LNCAP (cell line): ENCODE measurements at regions not wholly inside any gene's neighbourhood (a gene's known extent, or its start where the extent isn't known, plus 50 kb on each side); places are given as distances from the start of the nearest gene placed in this dataset.

Experiments
- TF ChIP-seq, protein P1 (sequence below): fragments of 450-650 bp; IDR thresholded peaks from 2 replicates; pipeline ENCODE4 v1.5.1; 2017; ENCODE audit warnings: mild to moderate bottlenecking

DNA sequence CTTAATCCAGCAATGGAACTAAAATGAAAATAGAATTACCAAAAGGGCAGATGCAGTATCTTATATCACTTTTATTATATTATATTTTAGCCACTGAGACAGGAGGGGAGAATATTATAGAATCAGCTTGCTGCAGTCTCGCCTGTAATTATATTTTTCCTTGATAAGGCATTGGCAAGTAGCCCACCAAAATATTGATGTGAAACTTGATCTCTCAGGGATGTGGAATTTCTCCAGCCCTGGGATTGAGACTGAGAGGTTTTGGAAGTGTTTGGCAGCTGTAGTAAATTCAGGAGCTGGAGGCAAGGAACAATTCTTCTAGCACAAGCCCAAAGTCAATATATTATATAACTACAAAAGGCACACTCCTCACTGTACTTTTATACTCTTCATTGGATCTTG, 142.1 kb upstream of the ADAMTSL1 start:
- TF ChIP-seq, protein P1, sequence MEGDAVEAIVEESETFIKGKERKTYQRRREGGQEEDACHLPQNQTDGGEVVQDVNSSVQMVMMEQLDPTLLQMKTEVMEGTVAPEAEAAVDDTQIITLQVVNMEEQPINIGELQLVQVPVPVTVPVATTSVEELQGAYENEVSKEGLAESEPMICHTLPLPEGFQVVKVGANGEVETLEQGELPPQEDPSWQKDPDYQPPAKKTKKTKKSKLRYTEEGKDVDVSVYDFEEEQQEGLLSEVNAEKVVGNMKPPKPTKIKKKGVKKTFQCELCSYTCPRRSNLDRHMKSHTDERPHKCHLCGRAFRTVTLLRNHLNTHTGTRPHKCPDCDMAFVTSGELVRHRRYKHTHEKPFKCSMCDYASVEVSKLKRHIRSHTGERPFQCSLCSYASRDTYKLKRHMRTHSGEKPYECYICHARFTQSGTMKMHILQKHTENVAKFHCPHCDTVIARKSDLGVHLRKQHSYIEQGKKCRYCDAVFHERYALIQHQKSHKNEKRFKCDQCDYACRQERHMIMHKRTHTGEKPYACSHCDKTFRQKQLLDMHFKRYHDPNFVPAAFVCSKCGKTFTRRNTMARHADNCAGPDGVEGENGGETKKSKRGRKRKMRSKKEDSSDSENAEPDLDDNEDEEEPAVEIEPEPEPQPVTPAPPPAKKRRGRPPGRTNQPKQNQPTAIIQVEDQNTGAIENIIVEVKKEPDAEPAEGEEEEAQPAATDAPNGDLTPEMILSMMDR: no peak

DNA sequence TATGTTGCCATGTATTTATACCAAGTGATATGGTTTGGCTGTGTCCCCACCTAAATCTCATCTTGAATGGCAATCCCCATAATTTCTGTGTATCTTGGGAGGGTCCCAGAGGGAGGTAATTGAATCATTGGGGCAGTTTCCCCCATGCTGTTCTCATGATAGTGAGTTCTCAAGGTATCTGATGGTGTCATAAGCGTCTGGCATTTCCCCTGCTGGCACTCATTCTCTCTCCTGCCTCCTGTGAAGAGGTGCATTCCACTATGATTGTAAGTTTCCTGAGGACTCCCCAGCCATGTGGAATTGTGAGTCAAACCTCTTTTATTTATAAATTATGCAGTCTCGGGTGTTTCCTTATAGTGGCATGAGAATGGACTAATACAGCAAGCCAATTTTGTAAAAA, 140.8 kb upstream of the ADAMTSL1 start:
- TF ChIP-seq, protein P1: no peak

DNA sequence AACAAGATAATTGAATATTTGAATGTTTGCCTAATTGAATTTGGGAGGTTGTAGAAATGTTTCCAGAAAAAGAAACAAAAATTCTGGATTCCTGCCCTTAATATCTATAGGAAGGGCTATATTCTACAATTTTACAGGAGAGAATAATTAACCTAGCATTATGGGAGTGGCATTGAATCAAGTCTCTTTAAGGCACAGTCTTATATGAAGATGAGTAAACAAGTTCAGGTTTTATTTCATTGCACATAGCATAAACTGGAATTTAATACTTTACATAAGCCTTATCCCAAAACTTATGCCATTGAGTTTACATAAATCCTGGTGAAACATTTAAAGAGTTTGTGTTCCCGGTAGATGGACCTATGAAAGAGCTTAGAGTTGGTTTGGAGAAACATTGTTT, 138.1 kb upstream of the ADAMTSL1 start:
- TF ChIP-seq, protein P1: no peak

DNA sequence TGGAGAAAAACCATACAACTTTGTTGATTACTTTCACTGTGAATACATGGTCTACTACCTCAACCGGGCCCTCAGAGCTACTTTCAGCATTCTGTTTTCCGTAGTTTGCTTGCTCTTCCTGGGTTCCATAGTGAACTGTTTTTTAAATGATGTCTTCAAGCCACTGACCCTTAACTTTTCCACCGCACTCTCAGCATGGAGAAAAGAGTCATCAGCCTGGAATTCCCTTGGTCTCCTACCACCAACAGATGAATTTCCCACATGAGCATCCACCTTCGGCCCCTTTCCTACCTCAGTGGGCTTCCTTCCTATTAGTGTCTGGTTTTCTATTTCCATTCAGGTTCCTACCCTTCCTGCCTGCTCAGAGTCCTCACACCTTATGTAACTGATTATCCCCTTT, 135.9 kb upstream of the ADAMTSL1 start:
- TF ChIP-seq, protein P1: no peak

DNA sequence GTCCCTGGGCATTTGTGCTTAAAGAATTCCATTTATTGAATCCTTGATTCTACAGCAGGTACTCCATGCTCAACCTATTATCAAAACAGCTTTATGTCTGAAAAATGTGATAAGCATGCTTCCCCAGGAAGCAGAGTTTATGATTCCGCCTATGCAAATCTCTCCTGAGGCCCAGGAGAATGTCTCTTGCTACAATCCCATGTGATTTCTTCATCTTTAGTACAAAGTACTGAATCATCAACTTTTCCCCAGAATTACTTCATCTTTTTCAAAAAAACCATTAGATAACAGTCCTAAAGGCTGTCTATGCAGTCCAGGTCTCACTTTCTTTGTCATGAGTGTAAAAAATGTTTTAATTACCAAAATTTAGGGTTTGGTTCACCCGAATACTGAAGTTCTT, 130.2 kb upstream of the ADAMTSL1 start:
- TF ChIP-seq, protein P1: no peak

DNA sequence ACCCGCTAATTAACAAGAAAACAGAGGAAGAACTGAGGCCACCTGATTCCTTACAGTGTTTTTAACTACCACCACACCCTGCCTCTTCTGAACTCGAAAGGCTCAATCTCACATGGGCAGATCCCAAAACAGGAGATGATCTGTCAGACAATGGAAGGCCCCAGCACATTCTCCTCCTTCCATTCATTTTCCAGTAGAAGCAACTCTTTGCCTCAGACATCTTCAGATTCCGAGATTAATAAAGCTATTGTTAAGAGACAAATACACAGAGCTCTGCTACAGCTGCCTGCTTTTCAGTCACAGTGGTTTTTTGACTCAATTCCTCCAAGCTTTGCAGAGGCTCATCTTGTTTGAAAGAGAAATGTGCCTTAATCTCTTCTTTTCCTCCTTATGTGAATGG, 127.2 kb upstream of the ADAMTSL1 start:
- TF ChIP-seq, protein P1: no peak

DNA sequence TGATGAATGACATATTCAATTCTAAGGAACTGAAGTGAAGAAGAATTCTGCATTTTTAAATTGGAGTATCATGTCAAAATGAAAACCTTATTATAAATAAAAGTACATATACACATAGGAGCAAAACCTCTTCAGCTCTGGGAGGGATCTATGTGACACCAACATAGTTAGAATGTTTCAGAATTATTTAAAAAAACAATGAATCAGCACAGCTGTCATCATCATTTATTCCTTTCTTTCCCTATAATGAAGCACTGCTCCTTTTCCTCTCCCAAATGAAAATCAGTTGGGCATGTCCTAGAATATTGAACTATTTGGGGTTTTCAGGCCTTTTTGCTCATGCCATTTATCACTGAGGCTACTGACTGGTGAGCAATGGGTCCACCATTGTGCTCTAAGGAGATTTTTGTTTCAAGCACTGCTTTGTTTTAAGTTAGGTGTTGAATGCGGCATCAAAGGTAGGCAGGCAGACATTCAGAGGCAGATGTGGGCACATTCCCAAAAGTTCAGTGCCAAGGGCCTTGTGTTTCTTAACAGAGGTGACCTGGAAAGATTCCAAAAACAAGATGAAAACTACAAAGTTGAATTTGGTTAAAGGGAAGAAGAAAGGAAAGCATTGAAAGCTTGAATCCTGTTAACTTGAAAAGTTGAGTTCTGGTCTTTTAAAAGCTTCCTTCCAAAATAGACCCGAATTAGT, 126.4 kb upstream of the ADAMTSL1 start:
- TF ChIP-seq, protein P1: no peak

DNA sequence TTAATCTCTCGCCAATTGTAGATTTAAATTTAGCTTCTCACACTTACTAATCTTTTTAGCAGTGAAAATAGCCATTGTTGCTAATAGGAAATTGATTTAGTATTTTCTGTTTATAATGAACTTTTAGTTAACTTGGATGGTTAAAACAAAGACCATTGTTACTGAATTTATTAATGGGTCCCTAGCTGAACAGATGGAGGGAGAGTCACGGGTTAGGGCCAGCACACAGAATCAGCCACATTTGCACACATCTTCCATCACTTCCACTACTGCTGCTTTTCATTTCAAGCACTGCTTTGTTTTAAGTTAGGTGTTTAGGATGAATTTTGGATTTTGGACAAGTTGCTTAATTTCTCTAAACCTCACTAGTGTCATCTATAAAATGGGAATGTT, 125.9 kb upstream of the ADAMTSL1 start:
- TF ChIP-seq, protein P1: no peak
